GM12878 (cell line): ENCODE measurements at regions not wholly inside any gene's neighbourhood (a gene's known extent, or its start where the extent isn't known, plus 50 kb on each side); places are given as distances from the start of the nearest gene placed in this dataset.

Experiments used
- ATAC-seq: fragments of 200-7000 bp; cut with Tn5 transposase; 3 replicates; pipeline ENCODE4 v1.9.1; 2020; ENCODE audit warnings: mild to moderate bottlenecking, moderate library complexity
- BruUV-seq: library from RNA; stranded (reverse); fragments of 400-500 nt; replicated peaks from 2 replicates; lab custom pipeline; 2021; lab: Mats Ljungman, UMichigan
- CTCF ChIA-PET: fragments of 300-600 bp; sonication (Branson Sonifier 250); formaldehyde crosslinking; extraction: SDS; loops from one replicate; lab custom pipeline; 2021; ENCODE audit warnings: inconsistent platforms; lab: Yijun Ruan, JAX
- POLR2A ChIA-PET: fragments of 350-600 bp; formaldehyde crosslinking; extraction: SDS; loops from one replicate; lab custom pipeline; 2021; ENCODE audit warnings: inconsistent platforms; lab: Charles Lee
- RAD21 ChIA-PET: fragments of 300-600 bp; sonication (Branson Sonifier 250); formaldehyde crosslinking; loops from one replicate; lab custom pipeline; 2023; ENCODE audit warnings: antibody characterized with exemption; ENCODE audit not compliant: unreplicated experiment; lab: Charles Lee
- SMC1A ChIA-PET: fragments of 300-600 bp; sonication (Branson Sonifier 250); formaldehyde crosslinking; loops from one replicate; lab custom pipeline; 2023; ENCODE audit not compliant: unreplicated experiment, uncharacterized antibody; lab: Charles Lee
- DNase-seq: peaks from one replicate; pipeline ENCODE4 v3.0.0-alpha.2; 2011; ENCODE audit warnings: low read depth, low spot score
- FAIRE-seq: peaks from 3 replicates; lab custom pipeline; 2011; peaks lifted over from hg19 to GRCh38; lab: Jason Lieb, UNC
- H2AFZ ChIP-seq: 2 replicates; pipeline ENCODE4 v1.6.0; 2011; ENCODE audit warnings: low read depth, low read length, control low read depth; ENCODE audit not compliant: control insufficient read depth
- H3K27ac ChIP-seq: 2 replicates; pipeline ENCODE4 v1.5.1; 2011; ENCODE audit warnings: control low read depth; ENCODE audit not compliant: control insufficient read depth, insufficient read depth
- H3K27me3 ChIP-seq, 2 experiments: replicated peaks in 1 of 2; 2 replicates each; pipeline versions ENCODE4 v1.6.0 to v1.6.1; 2011; ENCODE audit warnings: low read length in 1 of 2; ENCODE audit not compliant: control insufficient read depth in 2 of 2, insufficient read depth in 2 of 2
- H3K36me3 ChIP-seq, 2 experiments: 2 replicates each; pipeline ENCODE4 v1.5.1; 2011; ENCODE audit warnings: low read length in 1 of 2; ENCODE audit not compliant: control insufficient read depth in 2 of 2, insufficient read depth in 2 of 2
- H3K4me1 ChIP-seq: 2 replicates; pipeline ENCODE4 v1.6.1; 2011; ENCODE audit warnings: mild to moderate bottlenecking, low read length, moderate library complexity, mixed read lengths; ENCODE audit not compliant: control insufficient read depth, insufficient read depth
- H3K4me2 ChIP-seq: 2 replicates; pipeline ENCODE4 v1.6.0; 2011; ENCODE audit warnings: control low read depth; ENCODE audit not compliant: control insufficient read depth, insufficient read depth
- H3K4me3 ChIP-seq: fragments of 200-600 bp; sonication (generic); 2 replicates; pipeline ENCODE4 v1.5.1; 2016
- H3K79me2 ChIP-seq: 2 replicates; pipeline ENCODE4 v1.6.0; 2011; ENCODE audit warnings: low read length; ENCODE audit not compliant: control insufficient read depth, insufficient read depth
- H3K9ac ChIP-seq: 2 replicates; pipeline ENCODE4 v1.8.0; 2011; ENCODE audit warnings: low read length, control low read depth, mixed read lengths; ENCODE audit not compliant: control insufficient read depth, insufficient read depth
- H3K9me3 ChIP-seq: replicated peaks from 3 replicates; pipeline ENCODE4 v1.5.1; 2011; ENCODE audit warnings: mild to moderate bottlenecking, low read length; ENCODE audit not compliant: control insufficient read depth, insufficient read depth
- H4K20me1 ChIP-seq: 2 replicates; pipeline ENCODE4 v1.6.0; 2011; ENCODE audit not compliant: control insufficient read depth, insufficient read depth
- CHD4 ChIP-seq: fragments of 200-600 bp; sonication (generic); IDR thresholded peaks from 2 replicates; pipeline ENCODE4 v1.6.1; 2016; ENCODE audit warnings: mild to moderate bottlenecking
- HSF1 ChIP-seq: fragments of 150-350 bp; IDR thresholded peaks from 2 replicates; pipeline ENCODE4 v1.6.1; 2014; ENCODE audit warnings: mild to moderate bottlenecking, low read depth, low read length
- IRF4 ChIP-seq: IDR thresholded peaks from 2 replicates; pipeline ENCODE4 v1.6.1; 2011; ENCODE audit warnings: low read depth, low read length
- MTA2 ChIP-seq: fragments of 450-650 bp; IDR thresholded peaks from 2 replicates; pipeline ENCODE4 v1.6.1; 2016; ENCODE audit warnings: low read depth, mild to moderate bottlenecking, moderate library complexity
- NKRF ChIP-seq: fragments of 450-650 bp; conservative IDR thresholded peaks from 2 replicates; pipeline ENCODE4 v1.6.1; 2017; ENCODE audit warnings: mild to moderate bottlenecking, moderate library complexity
- RAD21 ChIP-seq: IDR thresholded peaks from 2 replicates; pipeline ENCODE4 v1.6.1; 2011; ENCODE audit warnings: mild to moderate bottlenecking, low read depth, low read length, moderate library complexity; ENCODE audit not compliant: insufficient read depth
- RAD51 ChIP-seq: fragments of 450-650 bp; IDR thresholded peaks from 2 replicates; pipeline ENCODE4 v1.6.1; 2016; ENCODE audit warnings: moderate library complexity, mild to moderate bottlenecking, inconsistent platforms
- RB1 ChIP-seq: fragments of 450-650 bp; formaldehyde crosslinking; IDR thresholded peaks from 2 replicates; pipeline ENCODE4 v1.6.1; 2017; ENCODE audit warnings: mild to moderate bottlenecking, borderline replicate concordance
- RELA ChIP-seq: fragments of 450-650 bp; IDR thresholded peaks from 2 replicates; pipeline ENCODE4 v1.8.0; 2014; ENCODE audit warnings: borderline replicate concordance; ENCODE audit not compliant: partially characterized antibody
- SPI1 ChIP-seq: IDR thresholded peaks from 2 replicates; pipeline ENCODE4 v1.6.1; 2011; ENCODE audit warnings: low read depth, mild to moderate bottlenecking, low read length, moderate library complexity, borderline replicate concordance; ENCODE audit not compliant: insufficient read depth
- ZNF592 ChIP-seq: fragments of 450-650 bp; IDR thresholded peaks from 2 replicates; pipeline ENCODE4 v1.6.1; 2017; ENCODE audit warnings: mild to moderate bottlenecking, moderate library complexity
- in situ Hi-C: fragments of 300-500 bp; cut with MboI; formaldehyde crosslinking; loops from 9 replicates; pipeline ENCODE4 v1.14.3; 2018; ENCODE audit warnings: mixed read lengths
- intact Hi-C: fragments of 100-400 bp; cut with micrococcal nuclease; formaldehyde crosslinking; loops from one replicate; pipeline ENCODE4 v1.14.2; 2022; ENCODE audit not compliant: unreplicated experiment
- TF ChIP-seq, protein P1 (sequence below): IDR thresholded peaks from 2 replicates; pipeline ENCODE4 v1.6.1; 2012; ENCODE audit warnings: low read depth, low read length, improper control_type of control experiment

DNA sequence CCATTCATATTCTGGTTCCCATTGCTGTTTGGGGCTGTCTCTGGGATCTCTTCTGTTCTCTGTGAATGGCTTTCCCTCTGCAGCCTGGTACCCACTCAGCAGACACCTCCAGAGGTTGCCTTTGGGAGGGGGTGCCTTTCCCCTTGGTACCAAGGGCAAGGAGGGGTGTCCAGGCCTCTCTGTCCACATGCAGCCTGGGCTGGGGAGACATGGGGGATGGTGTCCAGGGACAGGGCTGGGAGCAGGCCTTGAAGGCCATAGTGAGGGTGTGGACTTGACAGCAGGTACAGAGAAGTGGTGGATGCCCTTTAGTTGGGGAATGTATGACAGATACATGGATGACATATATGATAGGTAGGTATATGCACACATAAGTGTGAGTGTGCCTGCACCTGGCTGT, 83.7 kb downstream of the PLXNA1 start:
- in situ Hi-C loops = no loop called here
- H3K4me2 ChIP-seq = no peak overlapping the region
- SMC1A ChIA-PET = no interaction called here
- intact Hi-C loops = no loop called here
- no peak for ATAC-seq
- FAIRE-seq = no peak
- H4K20me1 ChIP-seq = no peaks in the 10 kb centered on the region
- no peaks in the 10 kb centered on the region for H3K36me3 ChIP-seq
- no peaks in the 10 kb centered on the region for H3K79me2 ChIP-seq
- H3K27me3 ChIP-seq = peaks cover 2% of the 10 kb centered on the region in 2 experiments; a peak in 3 of 4 replicates
- no TSS peak for BruUV-seq
- RAD21 ChIA-PET = no interaction called here
- H2AFZ ChIP-seq = no peak overlapping the region
- CTCF ChIA-PET = no interaction called here
- H3K4me3 ChIP-seq = no peak overlapping the region
- no peak for DNase-seq
- no peak overlapping the region for H3K27ac ChIP-seq
- no peaks in the 10 kb centered on the region for H3K4me1 ChIP-seq
- POLR2A ChIA-PET = no interaction called here
- H3K9me3 ChIP-seq = no peaks in the 10 kb centered on the region
- no peak overlapping the region for H3K9ac ChIP-seq
- TF ChIP-seq IRF4 (no peak), HSF1 (no peak), NKRF (no peak), RB1 (no peak), MTA2 (no peak), RELA (no peak), RAD21 (no peak), ZNF592 (no peak), CHD4 (no peak), SPI1 (no peak), RAD51 (no peak)
- TF ChIP-seq, protein P1, sequence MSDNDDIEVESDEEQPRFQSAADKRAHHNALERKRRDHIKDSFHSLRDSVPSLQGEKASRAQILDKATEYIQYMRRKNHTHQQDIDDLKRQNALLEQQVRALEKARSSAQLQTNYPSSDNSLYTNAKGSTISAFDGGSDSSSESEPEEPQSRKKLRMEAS = no peak
